ENCODE measurements at regions not wholly inside any gene's neighbourhood (a gene's known extent, or its start where the extent isn't known, plus 50 kb on each side); places are given as distances from the start of the nearest gene placed in this dataset.

DNA sequence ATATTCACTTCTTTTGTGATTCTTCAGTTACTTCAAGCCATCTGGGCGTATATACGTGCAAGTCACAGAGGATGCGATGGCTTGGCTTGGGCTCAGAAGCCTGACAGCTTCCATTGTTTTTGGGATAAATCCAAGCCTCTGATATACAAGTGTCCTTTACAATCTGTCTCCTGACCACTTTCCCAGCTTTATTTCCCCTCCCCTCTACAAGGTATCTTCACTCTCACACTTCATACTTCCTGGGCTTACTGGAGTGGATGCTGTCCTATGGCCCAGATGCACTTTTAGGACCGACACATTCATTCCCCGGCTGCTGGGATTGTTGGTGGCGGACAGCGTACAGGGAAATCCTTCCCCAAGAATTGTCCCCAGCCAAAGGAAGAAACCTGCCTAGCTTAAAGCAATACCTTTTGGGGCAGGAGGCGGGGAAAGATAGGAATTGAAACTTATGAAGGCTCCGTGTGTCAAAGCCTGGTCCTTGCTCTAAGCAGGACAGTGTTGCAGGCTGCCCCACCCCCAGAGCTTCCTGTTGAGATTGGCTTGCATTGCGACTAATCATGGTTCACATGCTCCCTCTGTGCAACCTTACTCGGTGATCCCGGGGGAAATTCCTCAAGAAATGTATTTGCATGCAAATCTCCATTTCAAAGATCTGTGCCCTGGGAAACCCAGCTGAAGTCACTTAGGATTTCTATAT, 802.9 kb upstream of the ID2 start:
- DNase-seq: no peak

GRCh38 chr2:7879483-7879835, 802.4 kb upstream of the ID2 start:
- DNase-seq: no peak

GRCh38 chr2:7880126-7880525, 801.7 kb upstream of the ID2 start:
- DNase-seq: no peak

- DNase-seq: no peak
Observed at GRCh38 chr2:7880566-7880965, 801.3 kb upstream of the ID2 start.

- no peak for DNase-seq
Observed at GRCh38 chr2:7881063-7881462, 800.8 kb upstream of the ID2 start.

DNA sequence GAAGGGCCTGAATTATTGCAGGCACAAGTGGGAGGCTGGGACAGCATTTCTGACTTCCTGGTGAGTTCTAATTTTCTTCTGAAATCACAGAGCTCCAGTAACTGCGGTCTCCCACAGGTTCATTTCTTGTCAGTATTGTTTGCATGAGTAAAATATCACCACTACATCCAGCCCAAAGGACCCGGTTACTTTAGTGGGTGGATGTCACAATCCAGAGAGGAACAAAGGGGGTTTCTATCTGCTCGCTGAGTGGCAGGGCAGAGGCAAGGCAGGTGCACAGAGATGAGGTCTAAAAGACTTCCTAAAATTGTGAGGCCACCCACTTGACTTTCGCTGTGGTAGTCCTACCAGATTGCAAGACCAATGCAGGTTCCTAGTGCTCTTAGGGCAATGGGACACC, 800.4 kb upstream of the ID2 start:
- DNase-seq: no peak

GRCh38 chr2:7882296-7882695, 799.6 kb upstream of the ID2 start:
- no peak for DNase-seq

DNA sequence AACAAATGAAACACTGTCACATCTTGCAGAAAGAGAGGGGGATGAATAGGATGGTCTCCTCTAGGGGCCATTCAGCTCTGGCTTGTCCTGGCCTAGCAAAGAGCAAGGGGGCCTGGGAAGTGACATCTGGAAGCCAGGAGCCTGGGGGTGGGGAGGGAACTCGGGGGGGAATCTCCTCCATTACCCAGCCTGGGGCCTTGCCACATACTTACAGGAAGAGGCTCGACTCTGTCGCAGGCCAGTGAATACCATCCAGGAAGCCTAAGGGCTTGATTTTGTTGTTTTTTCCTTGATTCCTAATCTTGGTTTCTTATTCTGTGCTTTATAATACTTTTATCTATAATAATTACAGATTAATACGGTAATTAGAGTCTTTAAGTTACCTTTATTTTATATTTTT, 797.5 kb upstream of the ID2 start:
- DNase-seq: no peak

DNA sequence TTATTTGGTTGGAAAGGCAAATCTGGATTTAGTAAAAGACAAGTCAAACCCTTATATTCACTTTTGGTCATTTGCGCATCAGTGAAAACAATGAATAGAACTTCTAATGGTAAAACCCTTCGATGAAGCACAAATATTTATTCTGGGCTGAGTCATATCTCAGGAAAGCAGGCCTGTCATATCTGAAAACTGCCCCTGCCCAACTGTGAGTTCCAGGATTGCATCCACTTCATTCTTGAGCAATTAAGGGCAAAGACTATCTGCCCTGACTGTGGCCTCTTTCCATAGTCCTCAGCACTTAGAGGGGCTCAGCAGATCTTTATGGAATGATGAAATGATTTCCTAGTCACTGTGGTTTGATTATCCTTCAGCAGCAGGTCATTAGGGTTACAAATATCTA, 795.2 kb upstream of the ID2 start:
- no peak for DNase-seq

DNA sequence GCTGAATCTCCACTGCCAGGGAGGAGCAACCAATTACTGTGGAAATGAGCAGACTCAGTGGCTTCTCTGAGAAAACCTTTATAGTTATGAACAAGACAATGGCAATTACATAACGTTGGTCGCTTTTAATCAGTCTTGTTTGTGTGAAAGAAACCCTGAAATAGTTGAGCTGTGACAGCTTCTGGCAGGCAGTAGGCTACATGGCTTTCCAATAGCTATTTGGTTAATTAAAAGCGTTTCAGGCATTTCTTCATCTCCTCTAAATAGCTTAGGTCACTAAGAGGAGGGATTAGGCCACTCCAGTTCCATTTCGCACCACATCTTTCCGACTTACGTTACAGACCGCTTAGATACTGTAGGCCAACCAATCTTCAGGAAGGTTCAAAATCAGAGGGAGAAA, 794.4 kb upstream of the ID2 start:
- no peak for DNase-seq

GRCh38 chr2:7888876-7889275, 793.0 kb upstream of the ID2 start:
- no peak for DNase-seq

DNA sequence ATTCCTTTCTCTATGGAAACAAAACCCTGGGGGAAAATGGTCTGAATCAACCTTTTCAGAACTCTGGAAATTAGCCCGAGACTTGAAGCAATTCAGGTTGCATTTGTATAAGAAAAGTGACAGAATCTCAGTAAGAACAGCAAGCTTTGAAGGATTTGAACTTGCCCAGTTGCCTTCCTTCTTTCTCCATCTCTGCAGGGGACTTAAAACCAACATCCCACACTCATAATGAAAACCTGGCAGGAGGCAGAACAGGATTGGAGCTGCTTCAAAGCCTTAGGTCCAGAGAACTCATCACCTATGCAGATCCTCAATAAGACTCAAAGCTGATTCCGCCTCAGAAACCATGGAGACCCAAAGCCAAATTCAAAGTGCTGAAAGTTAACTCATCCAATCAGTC, 790.5 kb upstream of the ID2 start:
- DNase-seq: no peak

- no peak for DNase-seq
Observed at GRCh38 chr2:7895289-7895688, 786.6 kb upstream of the ID2 start.

DNA sequence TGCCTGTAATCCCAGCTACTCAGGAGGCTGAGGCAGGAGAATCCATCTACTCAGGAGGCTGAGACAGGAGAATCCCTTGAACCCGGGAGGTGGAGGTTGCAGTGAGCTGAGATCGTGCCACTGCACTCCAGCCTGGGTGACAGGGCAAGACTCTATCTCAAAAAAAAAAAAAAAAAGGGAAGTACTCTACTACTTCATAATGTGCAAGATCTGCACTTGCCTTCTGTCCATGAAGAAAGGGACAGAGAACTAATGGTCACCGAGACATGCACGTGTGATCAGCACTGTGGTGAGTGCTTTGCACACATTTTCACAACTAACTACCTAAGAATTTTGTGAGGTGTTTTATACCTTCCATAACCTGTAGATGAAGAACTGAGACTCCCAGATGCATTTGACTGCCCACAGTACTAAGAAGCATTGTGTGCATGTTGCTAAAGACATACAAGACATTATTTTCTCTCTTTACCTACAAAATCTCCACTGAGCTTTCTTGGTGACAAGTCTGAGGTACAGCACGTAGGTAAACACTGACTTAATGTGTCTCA, 784.8 kb upstream of the ID2 start:
- DNase-seq: no peak

- no peak for DNase-seq
Observed at GRCh38 chr2:7899241-7899640, 782.6 kb upstream of the ID2 start.

DNA sequence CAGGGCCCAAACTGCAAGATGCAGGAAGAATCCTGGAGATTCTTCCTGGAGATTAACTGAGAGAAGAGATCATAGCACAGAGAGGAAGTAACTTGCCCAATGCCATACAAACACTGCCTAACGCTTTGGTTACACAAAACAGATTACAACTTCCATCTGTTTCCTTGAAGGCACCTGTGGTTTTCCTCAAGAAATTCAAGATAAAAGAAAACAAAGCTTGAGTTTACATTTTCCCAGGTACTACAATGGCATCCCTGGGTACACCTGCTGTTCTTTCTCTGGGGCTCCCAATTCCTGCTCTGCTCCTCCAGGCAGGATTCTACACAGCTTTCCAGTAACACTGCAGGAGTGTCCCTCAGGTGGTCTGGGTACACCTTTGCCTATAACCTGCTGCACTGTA, 781.9 kb upstream of the ID2 start:
- DNase-seq: no peak

- no peak for DNase-seq
Observed at GRCh38 chr2:7900593-7900992, 781.3 kb upstream of the ID2 start.

GRCh38 chr2:7902251-7902765, 779.5 kb upstream of the ID2 start:
- DNase-seq: no peak

DNA sequence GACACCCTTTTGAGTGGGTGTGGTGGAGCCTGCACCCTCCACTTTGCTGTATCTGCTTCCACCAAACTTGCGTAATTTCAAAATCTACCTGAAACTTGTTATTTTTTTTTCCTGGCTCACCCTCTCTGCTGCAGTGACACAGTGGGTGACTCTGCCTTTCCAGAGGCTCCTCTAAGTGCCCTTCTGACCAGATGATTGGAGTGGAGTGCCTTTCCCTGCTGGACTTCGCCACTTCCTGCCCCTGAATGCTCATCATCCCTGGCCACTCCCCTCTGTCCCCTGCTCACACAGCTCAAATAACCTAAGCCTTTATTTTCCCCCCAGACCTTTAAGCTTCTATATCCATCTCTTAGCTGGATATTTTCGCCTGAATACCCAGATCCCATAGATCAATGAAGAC, 777.5 kb upstream of the ID2 start:
- DNase-seq: no peak

DNA sequence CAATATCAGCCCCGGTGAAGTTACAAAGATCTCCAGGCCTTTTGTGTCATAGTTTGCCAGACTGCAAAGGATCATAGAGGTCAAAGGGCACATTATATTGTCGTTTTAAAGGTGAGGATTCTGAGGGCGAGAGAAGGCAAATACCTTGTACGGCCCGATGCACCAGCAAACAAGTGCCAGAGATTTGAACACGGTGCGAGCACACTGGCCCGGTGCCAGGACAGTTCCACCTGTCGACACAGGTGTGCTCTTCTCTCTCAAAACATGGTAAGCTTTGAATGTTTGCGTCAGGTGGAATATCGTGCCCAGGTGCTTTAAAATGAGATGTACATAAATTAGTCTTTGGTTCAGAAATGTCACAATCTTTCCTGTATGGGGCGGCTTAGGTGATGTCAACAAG, 776.1 kb upstream of the ID2 start:
- no peak for DNase-seq

DNA sequence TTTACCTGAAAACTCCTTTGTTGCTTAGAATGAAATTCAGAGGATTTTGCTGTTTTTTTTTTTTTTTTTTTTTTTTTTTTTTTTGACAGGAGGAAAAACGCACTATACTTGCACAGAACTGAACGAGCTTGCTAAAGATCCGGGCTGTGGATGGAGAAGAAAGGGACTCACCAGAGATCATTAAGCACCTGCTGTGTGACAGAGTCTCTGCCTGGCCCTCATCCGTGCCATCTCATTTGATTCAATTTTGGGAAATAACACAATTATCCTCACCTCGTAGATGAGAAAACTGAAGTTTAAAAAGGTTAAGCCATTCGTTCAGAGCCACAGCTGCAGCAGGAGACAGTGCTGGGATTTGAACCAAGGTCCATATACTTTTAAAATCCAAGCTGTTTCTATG, 775.4 kb upstream of the ID2 start:
- no peak for DNase-seq

DNA sequence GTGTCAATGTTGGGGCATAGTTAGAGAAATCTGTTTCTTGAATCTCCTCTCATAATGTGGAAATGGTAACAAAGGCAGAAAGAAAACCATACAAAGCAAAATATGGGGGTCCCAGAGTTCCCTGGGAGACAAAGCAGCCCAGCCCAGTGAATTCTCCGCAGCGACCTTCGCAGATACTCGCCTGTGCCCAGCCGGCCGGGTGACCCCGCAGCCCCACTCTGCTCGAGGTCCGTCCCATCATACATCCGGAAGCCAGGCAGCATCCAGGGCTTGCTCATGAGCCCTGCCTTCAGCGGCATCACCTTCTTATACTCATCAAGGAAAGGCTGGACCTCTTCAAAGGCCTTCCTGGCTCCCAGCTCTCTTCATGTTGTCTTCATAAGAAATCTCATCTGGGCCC, 774.8 kb upstream of the ID2 start:
- no peak for DNase-seq

- no peak for DNase-seq
Observed at GRCh38 chr2:7910752-7911151, 771.1 kb upstream of the ID2 start.

DNA sequence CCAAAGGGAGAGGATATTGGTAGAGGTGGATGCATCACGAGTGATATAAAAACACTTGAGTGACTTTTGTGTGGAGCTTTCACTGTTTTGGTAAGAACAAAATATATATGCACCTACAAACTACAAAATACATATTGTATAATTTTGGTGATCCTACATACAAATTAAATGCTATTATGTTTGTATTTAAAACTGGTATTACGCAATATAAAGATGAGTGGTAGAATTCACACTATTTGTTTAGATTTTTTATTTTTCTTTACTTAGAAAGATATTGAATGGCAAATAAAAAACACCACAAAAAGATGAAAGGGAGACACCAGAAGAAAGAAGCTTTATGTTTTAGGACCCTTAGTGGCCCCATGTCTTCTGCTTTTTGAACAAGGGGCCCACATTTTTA, 770.7 kb upstream of the ID2 start:
- DNase-seq: no peak

GRCh38 chr2:7913974-7914373, 767.9 kb upstream of the ID2 start:
- DNase-seq: no peak
